B cell (primary cell): ENCODE measurements at regions not wholly inside any gene's neighbourhood (a gene's known extent, or its start where the extent isn't known, plus 50 kb on each side); places are given as distances from the start of the nearest gene placed in this dataset.

Source experiments
- ATAC-seq: fragments of 200-7000 bp; cut with Tn5 transposase; one replicate; pipeline ENCODE4 v1.10.0; 2021; ENCODE audit warnings: low read depth, mild to moderate bottlenecking, moderate number of reproducible peaks, moderate library complexity
- CTCF ChIA-PET: fragments of 350-600 bp; sonication (Branson Sonifier 250); formaldehyde crosslinking; loops from one replicate; lab custom pipeline; 2021; ENCODE audit warnings: antibody characterized with exemption, inconsistent platforms; lab: Charles Lee
- POLR2A ChIA-PET: fragments of 350-600 bp; sonication (Branson Sonifier 250); formaldehyde crosslinking; loops from one replicate; lab custom pipeline; 2021; ENCODE audit warnings: antibody characterized with exemption; lab: Charles Lee
- DNase-seq: peaks from one replicate; pipeline ENCODE4 v3.0.0; 2013
- H2AFZ ChIP-seq: 2 replicates; pipeline ENCODE4 v1.6.1; 2012; ENCODE audit warnings: mild to moderate bottlenecking, low read depth, low read length; ENCODE audit not compliant: insufficient read depth, poor library complexity, severe bottlenecking
- H3K27ac ChIP-seq, 2 donors: 1 replicate in 1 of 2; 2 replicates in 1 of 2; pipeline ENCODE4 v1.5.1; 2012 to 2013; ENCODE audit warnings: low read length in 2 of 2, mild to moderate bottlenecking in 2 of 2, moderate library complexity in 1 of 2
- H3K27me3 ChIP-seq, 4 experiments: fragments of 200-600 bp in 1 of 4; sonication (generic) in 1 of 4; replicated peaks in 1 of 4; 1 replicate in 2 of 4; 2 replicates in 2 of 4; pipeline versions ENCODE4 v1.6.1 to v1.7.0; 2013 to 2016; ENCODE audit warnings: low read length in 3 of 4, mild to moderate bottlenecking in 2 of 4, mixed read lengths in 1 of 4, moderate library complexity in 1 of 4; ENCODE audit not compliant: insufficient read depth in 4 of 4, control insufficient read depth in 3 of 4; ENCODE audit errors: control extremely low read depth in 1 of 4
- H3K36me3 ChIP-seq, 2 experiments: replicated peaks in 1 of 2; 1 replicate in 1 of 2; 2 replicates in 1 of 2; pipeline versions ENCODE4 v1.6.1 to v1.7.1; 2013; ENCODE audit warnings: low read length in 1 of 2; ENCODE audit not compliant: insufficient read depth in 2 of 2, control insufficient read depth in 1 of 2; ENCODE audit errors: control extremely low read depth in 1 of 2, extremely low read depth in 1 of 2
- H3K4me1 ChIP-seq, 2 donors: fragments of 200-600 bp in 1 of 2; sonication (generic) in 1 of 2; 1 replicate in 1 of 2; 2 replicates in 1 of 2; pipeline versions ENCODE4 v1.5.1 to v1.6.1; 2013 to 2017; ENCODE audit warnings: low read length in 2 of 2; ENCODE audit not compliant: control insufficient read depth in 2 of 2, insufficient read depth in 2 of 2
- H3K4me2 ChIP-seq: replicated peaks from 2 replicates; pipeline ENCODE3; 2012; ENCODE audit warnings: mild to moderate bottlenecking, low read depth, low read length; ENCODE audit not compliant: poor library complexity, severe bottlenecking
- H3K4me3 ChIP-seq, 5 experiments: fragments of 200-600 bp in 1 of 5; sonication (generic) in 1 of 5; 1 replicate in 3 of 5; 2 replicates in 2 of 5; pipeline versions ENCODE4 v1.5.1 to v1.7.0; 2011 to 2016; ENCODE audit warnings: low read length in 4 of 5, mild to moderate bottlenecking in 4 of 5, low read depth in 2 of 5, control low read depth in 1 of 5, moderate library complexity in 1 of 5; ENCODE audit not compliant: insufficient read depth in 1 of 5; ENCODE audit errors: control extremely low read depth in 1 of 5, extremely low read depth in 1 of 5
- H3K79me2 ChIP-seq: fragments of 200-600 bp; sonication (generic); one replicate; pipeline ENCODE4 v1.6.0; 2016; ENCODE audit warnings: low read length; ENCODE audit not compliant: control insufficient read depth, insufficient read depth
- H3K9ac ChIP-seq: fragments of 200-600 bp; sonication (generic); 2 replicates; pipeline ENCODE4 v1.6.1; 2017; ENCODE audit warnings: mild to moderate bottlenecking, low read length, moderate library complexity
- H3K9me3 ChIP-seq, 3 donors: one replicate each; pipeline versions ENCODE4 v1.6.1 to v1.7.1; 2013; ENCODE audit warnings: low read length in 2 of 3; ENCODE audit not compliant: control insufficient read depth in 2 of 3, insufficient read depth in 1 of 3; ENCODE audit errors: control extremely low read depth in 1 of 3
- H4K20me1 ChIP-seq: 2 replicates; pipeline ENCODE4 v1.6.0; 2012; ENCODE audit warnings: mild to moderate bottlenecking, low read length; ENCODE audit not compliant: insufficient read depth, control insufficient read depth, poor library complexity, severe bottlenecking
- H3K27ac Mint-ChIP-seq: one replicate; pipeline ENCODE4 v1.8.0; 2021; ENCODE audit warnings: mixed read lengths
- H3K27me3 Mint-ChIP-seq: one replicate; pipeline ENCODE4 v1.8.0; 2021; ENCODE audit warnings: mixed read lengths
- H3K4me1 Mint-ChIP-seq: one replicate; pipeline ENCODE4 v1.8.0; 2021; ENCODE audit warnings: mixed read lengths
- H3K4me3 Mint-ChIP-seq: one replicate; pipeline ENCODE4 v1.8.0; 2021; ENCODE audit warnings: mixed read lengths
- H3K9me3 Mint-ChIP-seq: one replicate; pipeline ENCODE4 v1.8.0; 2022; ENCODE audit warnings: mixed read lengths; ENCODE audit not compliant: insufficient read depth
- CTCF ChIP-seq: fragments of 200-600 bp; IDR thresholded peaks from one replicate; pipeline ENCODE4 v1.8.0; 2022; ENCODE audit warnings: antibody characterized with exemption, mild to moderate bottlenecking
- EZH2 ChIP-seq: IDR thresholded peaks from 2 replicates; pipeline ENCODE4 v1.6.1; 2012; ENCODE audit warnings: borderline replicate concordance, low read depth, mild to moderate bottlenecking, moderate library complexity, low read length; ENCODE audit not compliant: insufficient read depth, poor library complexity, severe bottlenecking
- WGBS: methylation state at CpG from one replicate; pipeline ENCODE4 v1.1.5; 2013; ENCODE audit warnings: missing lambda C conversion rate; ENCODE audit not compliant: insufficient coverage; 5-methylcytosine and 5-hydroxymethylcytosine counted together
- intact Hi-C: fragments of 100-400 bp; cut with micrococcal nuclease; formaldehyde crosslinking; loops from one replicate; pipeline ENCODE4 v1.10.0; 2022

DNA sequence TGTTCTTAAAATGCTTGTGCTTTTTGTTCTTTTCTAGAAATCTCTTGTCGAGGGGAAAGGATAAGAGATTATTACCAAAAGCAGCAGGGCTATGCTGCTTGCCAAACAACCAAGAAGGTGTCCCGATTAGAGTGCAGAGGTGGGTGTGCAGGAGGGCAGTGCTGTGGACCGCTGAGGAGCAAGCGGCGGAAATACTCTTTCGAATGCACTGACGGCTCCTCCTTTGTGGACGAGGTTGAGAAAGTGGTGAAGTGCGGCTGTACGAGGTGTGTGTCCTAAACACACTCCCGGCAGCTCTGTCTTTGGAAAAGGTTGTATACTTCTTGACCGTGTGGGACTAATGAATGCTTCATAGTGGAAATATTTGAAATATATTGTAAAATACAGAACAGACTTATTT is 81.5 kb upstream of the PACRGL start:
- Mint-ChIP-seq H3K27ac (no peak overlapping the region), H3K4me1 (no peaks in the 10 kb centered on the region), H3K27me3 (no peaks in the 10 kb centered on the region), H3K4me3 (no peak overlapping the region), H3K9me3 (no peaks in the 10 kb centered on the region)
- no peak overlapping the region for H3K4me3 ChIP-seq
- no peak overlapping the region for H3K4me2 ChIP-seq
- no peaks in the 10 kb centered on the region for H3K79me2 ChIP-seq
- no peaks in the 10 kb centered on the region for H3K36me3 ChIP-seq
- no peak for TF ChIP-seq EZH2
- ChIA-PET CTCF (no interaction called here), POLR2A (no interaction called here)
- no peaks in the 10 kb centered on the region for H3K9me3 ChIP-seq
- DNase-seq, result no peak
- WGBS, result 97% methylated on average over 6 of the region's 12 CpGs
- intact Hi-C loops, result no loop called here
- no peak for ATAC-seq
- no peaks in the 10 kb centered on the region for H3K4me1 ChIP-seq
- no peak overlapping the region for H3K27ac ChIP-seq
- H2AFZ ChIP-seq, result no peak overlapping the region
- no peaks in the 10 kb centered on the region for H3K27me3 ChIP-seq
- H4K20me1 ChIP-seq, result no peaks in the 10 kb centered on the region
- H3K9ac ChIP-seq, result no peak overlapping the region

DNA sequence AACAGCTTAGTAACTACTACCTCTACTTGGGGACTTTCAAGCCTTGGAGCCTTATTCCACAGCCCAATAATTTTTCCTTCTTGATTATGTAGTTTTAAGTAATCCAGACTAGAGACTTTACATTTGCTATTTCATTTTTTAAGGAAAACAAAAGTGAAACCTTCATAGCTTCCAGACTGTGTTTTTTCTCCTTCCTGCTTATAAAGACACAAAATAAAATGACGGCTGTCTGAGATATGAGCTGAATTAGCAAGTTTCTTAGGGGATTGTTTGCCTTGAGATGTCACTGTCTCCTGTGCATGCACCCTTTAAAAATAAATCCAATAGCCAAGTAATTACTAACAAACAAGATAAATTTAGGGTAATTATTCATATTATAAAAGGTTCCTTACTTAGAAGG is 78.8 kb upstream of the PACRGL start:
- H3K36me3 ChIP-seq, result no peaks in the 10 kb centered on the region
- Mint-ChIP-seq H3K4me1 (no peaks in the 10 kb centered on the region), H3K9me3 (no peaks in the 10 kb centered on the region), H3K27ac (no peak overlapping the region), H3K4me3 (no peak overlapping the region), H3K27me3 (no peaks in the 10 kb centered on the region)
- no peaks in the 10 kb centered on the region for H3K79me2 ChIP-seq
- no peak overlapping the region for H3K4me3 ChIP-seq
- H4K20me1 ChIP-seq, result no peaks in the 10 kb centered on the region
- CTCF ChIA-PET, result no interaction called here
- no peak overlapping the region for H3K27ac ChIP-seq
- H3K4me2 ChIP-seq, result no peak overlapping the region
- WGBS, result no CpG with 5 or more reads among the region's 1 CpG
- no peak for DNase-seq
- H3K9ac ChIP-seq, result no peak overlapping the region
- no peak for ATAC-seq
- no peak for TF ChIP-seq EZH2
- TF ChIP-seq CTCF, result no peak
- H3K9me3 ChIP-seq, result no peaks in the 10 kb centered on the region
- peak overlapping the region; percentile 1 for H2AFZ ChIP-seq
- POLR2A ChIA-PET, result no interaction called here
- no peaks in the 10 kb centered on the region for H3K27me3 ChIP-seq
- intact Hi-C loops, result no loop called here
- no peaks in the 10 kb centered on the region for H3K4me1 ChIP-seq
